MM.1S (cell line): ENCODE measurements at regions not wholly inside any gene's neighbourhood (a gene's known extent, or its start where the extent isn't known, plus 50 kb on each side); places are given as distances from the start of the nearest gene placed in this dataset.

ENCODE experiments used
- EZH2 ChIP-seq: fragments of 300-600 bp; sonication (generic); optimal IDR thresholded peaks from 2 replicates; pipeline ENCODE3; 2017; ENCODE audit warnings: low read depth, mild to moderate bottlenecking, antibody characterized with exemption, low read length, mixed read lengths
- EZH2phosphoT487 ChIP-seq: fragments of 300-600 bp; sonication (generic); IDR thresholded peaks from 2 replicates; pipeline ENCODE4 v1.6.1; 2018; ENCODE audit warnings: antibody characterized with exemption, low read length
- TF ChIP-seq, protein P1 (sequence below): fragments of 300-600 bp; sonication (generic); IDR thresholded peaks from 2 replicates; pipeline ENCODE4 v1.5.1; 2016; ENCODE audit warnings: antibody characterized with exemption, low read length, mixed read lengths

DNA sequence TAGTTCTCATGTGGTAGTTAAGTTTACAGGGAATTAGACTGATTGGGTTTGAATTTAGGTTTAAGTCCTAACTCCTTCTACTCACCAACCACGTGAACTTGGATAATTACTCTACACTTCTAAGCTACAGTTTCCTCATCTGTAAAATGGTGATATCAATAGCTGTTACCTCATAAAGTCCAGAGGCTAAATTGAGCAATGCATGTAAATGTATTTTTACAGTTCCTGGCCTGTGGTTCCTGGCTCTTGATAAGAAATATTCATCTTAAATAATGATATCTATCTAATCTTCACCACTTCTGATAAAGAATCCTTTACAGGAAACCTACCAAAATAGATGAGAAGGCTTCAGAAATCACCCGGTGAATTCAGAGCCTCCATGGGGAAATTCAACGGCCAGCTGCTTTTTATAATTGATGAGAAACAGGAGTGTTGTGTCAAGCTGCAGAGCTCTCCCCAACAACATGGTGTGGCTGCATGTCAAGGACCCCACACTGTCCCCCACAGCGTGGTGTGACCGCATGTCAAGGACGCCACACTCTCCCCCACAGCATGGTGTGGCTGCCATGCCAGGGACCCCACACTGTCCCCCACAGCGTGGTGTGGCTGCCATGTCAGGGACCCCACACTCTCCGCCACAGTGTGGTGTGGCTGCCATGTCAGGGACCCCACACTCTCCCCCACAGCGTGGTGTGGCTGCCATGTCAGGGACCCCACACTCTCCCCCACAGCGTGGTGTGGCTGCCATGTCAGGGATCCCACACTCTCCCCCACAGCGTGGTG lies 80.8 kb upstream of the PEX5L start:
- TF ChIP-seq, protein P1, sequence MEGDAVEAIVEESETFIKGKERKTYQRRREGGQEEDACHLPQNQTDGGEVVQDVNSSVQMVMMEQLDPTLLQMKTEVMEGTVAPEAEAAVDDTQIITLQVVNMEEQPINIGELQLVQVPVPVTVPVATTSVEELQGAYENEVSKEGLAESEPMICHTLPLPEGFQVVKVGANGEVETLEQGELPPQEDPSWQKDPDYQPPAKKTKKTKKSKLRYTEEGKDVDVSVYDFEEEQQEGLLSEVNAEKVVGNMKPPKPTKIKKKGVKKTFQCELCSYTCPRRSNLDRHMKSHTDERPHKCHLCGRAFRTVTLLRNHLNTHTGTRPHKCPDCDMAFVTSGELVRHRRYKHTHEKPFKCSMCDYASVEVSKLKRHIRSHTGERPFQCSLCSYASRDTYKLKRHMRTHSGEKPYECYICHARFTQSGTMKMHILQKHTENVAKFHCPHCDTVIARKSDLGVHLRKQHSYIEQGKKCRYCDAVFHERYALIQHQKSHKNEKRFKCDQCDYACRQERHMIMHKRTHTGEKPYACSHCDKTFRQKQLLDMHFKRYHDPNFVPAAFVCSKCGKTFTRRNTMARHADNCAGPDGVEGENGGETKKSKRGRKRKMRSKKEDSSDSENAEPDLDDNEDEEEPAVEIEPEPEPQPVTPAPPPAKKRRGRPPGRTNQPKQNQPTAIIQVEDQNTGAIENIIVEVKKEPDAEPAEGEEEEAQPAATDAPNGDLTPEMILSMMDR = no peak
- no peak for TF ChIP-seq EZH2
- no peak for TF ChIP-seq EZH2phosphoT487
